SJSA1 (cell line): ENCODE measurements at regions not wholly inside any gene's neighbourhood (a gene's known extent, or its start where the extent isn't known, plus 50 kb on each side); places are given as distances from the start of the nearest gene placed in this dataset.

Experiments used
- DNase-seq, 2 experiments: peaks; one replicate each; pipeline ENCODE4 v3.0.0-alpha.2; 2015 to 2020; ENCODE audit warnings: low spot score in 2 of 2, low read depth in 1 of 2
- H3K27ac ChIP-seq: fragments of 250-450 bp; sonication (Bioruptor Pico); 2 replicates; pipeline ENCODE4 v1.5.1; 2020; ENCODE audit warnings: mild to moderate bottlenecking, moderate library complexity
- H3K27me3 ChIP-seq: fragments of 250-450 bp; sonication (Bioruptor Pico); replicated peaks from 2 replicates; pipeline ENCODE4 v1.5.1; 2020; ENCODE audit warnings: mild to moderate bottlenecking, moderate library complexity
- H3K36me3 ChIP-seq: fragments of 250-450 bp; sonication (Bioruptor Pico); 2 replicates; pipeline ENCODE4 v1.5.1; 2020; ENCODE audit warnings: mild to moderate bottlenecking
- H3K4me1 ChIP-seq: fragments of 250-450 bp; sonication (Bioruptor Pico); replicated peaks from 2 replicates; pipeline ENCODE4 v1.6.1; 2021; ENCODE audit warnings: mild to moderate bottlenecking
- H3K4me3 ChIP-seq: fragments of 250-450 bp; sonication (Bioruptor Pico); 2 replicates; pipeline ENCODE4 v1.5.1; 2020; ENCODE audit warnings: mild to moderate bottlenecking
- H3K9me3 ChIP-seq: fragments of 250-450 bp; sonication (Bioruptor Pico); replicated peaks from 2 replicates; pipeline ENCODE4 v1.5.1; 2020; ENCODE audit warnings: mild to moderate bottlenecking

DNA sequence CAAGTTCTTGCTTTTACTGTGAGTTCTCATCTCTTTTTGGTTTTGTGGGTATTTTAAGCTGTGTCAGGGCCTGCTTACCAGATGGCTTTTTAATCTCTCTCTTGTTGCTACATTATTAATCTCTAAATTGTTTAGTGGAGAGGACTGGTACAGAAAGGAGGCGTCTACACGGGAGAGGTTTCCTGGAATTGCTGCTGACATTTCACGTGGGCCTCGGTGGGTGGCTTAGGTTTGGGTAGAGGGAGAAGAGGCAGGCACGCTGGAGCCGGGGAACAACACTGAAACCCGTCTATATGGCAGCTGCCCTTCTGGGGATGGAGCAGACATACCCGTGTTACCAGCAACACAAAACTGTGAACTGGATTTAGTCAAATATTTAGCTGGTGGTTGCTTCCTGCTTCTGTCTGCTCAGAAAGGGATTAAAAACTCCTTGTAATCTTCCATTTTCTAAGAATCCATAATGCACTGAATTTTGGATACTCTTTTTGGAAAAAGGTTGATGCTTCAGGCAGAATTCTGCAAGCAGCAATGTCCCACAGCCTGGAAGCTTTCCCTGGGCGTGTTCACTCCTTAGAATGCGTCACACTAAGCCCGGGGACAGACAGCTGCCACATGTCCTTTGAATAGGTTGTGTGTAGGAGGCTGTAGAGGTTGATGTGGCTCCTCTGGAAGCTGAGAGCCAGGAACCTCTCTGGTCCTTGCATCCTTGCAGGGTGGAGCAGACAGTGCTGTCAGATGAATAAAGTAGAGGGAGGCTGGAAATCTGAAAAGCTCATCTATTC, 199.8 kb upstream of the GATB start:
- no peaks in the 10 kb centered on the region for H3K27me3 ChIP-seq
- no peak for DNase-seq

DNA sequence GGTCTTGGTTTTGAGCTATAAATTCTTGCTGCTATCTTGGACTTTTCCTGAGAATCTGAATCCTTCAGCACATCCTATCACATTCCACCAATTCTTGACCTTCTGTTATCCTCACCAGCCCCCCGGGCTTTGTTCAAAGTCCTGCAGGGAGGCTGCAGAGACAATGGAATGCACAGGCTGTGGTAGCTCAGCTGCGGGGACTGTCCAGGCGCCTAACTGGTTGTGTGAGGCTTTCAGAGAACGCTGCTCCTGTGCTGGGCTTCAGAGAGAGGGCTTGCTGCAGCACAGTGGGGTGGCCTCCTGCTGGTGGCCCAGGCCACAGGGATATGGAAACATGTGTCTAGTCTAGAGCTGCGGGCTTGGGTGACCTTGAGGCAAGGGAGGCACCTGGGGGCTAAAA, 196.3 kb upstream of the GATB start:
- no peak overlapping the region for H3K4me3 ChIP-seq
- no peak for DNase-seq
- no peak overlapping the region for H3K27ac ChIP-seq
- H3K4me1 ChIP-seq = no peaks in the 10 kb centered on the region
- no peaks in the 10 kb centered on the region for H3K27me3 ChIP-seq
- no peaks in the 10 kb centered on the region for H3K9me3 ChIP-seq
- no peaks in the 10 kb centered on the region for H3K36me3 ChIP-seq

More for the DNA sequence above, 199.8 kb upstream of the GATB start:
- no peaks in the 10 kb centered on the region for H3K9me3 ChIP-seq
- H3K36me3 ChIP-seq = no peaks in the 10 kb centered on the region
- H3K27ac ChIP-seq = no peak overlapping the region
- H3K4me1 ChIP-seq = no peaks in the 10 kb centered on the region
- H3K4me3 ChIP-seq = no peak overlapping the region

DNA sequence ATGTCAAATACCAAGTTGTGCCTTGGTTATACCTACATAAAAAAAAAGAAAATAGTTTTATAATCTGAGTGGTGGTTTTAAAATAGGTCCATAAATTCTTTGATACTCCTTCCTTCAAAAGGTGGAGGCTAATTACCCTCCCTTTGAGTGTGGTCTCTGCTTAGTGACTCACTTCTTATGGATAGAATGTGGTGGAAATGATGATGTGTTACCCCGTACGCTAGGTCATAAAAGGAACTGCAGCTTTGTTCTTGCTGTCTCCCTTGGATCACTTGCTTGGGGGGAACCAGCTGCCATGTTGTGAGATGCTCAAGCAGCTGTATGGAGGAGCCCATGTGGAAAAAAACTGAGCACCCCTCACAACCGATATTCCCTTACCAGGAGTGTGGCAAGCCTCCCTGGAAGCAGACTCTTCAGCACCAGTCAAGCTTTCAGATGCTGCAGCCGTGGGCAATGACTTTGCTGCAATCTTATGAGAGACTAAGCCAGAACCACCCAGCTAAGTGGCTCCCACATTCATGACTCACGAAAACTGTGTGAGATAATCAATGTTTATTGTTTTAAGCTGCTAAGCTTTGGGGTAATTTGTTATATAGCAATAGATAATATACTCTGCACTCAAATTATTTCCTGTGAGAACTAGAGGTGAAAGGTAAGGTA, 195.0 kb upstream of the GATB start:
- Histone ChIP-seq H3K27ac (no peak overlapping the region), H3K27me3 (no peaks in the 10 kb centered on the region), H3K4me1 (no peaks in the 10 kb centered on the region), H3K9me3 (no peaks in the 10 kb centered on the region), H3K36me3 (no peaks in the 10 kb centered on the region), H3K4me3 (no peak overlapping the region)
- no peak for DNase-seq

DNA sequence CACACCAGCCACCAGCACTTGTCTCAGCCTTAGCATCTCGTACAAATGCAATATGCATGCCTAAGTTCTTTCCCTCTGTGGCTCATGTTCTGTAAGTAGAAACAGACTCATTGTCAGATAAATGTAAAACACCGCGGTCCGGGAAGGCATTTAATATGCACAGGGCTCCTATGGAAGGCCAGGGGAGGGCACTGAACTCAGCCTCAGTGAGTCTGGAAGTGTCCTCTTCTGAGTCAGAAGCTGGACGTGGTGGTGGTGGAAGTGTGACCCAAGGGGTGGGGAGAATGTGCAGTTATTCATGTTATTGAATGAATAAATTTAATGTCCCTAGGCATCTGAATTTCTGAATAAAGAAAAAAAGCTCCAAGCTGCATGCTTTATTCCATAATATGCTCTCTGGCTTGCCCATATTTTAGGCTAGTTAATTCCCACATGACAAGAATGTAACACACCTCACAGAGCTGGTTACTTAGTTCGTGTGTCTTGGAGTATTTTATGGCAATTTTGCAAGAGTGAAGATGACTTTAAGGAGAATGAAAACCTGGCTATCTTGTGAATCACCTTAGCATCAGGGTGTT, 193.1 kb upstream of the GATB start:
- Histone ChIP-seq H3K27ac (no peak overlapping the region), H3K4me3 (no peak overlapping the region), H3K9me3 (no peaks in the 10 kb centered on the region), H3K36me3 (no peaks in the 10 kb centered on the region), H3K27me3 (no peaks in the 10 kb centered on the region), H3K4me1 (no peaks in the 10 kb centered on the region)
- no peak for DNase-seq

DNA sequence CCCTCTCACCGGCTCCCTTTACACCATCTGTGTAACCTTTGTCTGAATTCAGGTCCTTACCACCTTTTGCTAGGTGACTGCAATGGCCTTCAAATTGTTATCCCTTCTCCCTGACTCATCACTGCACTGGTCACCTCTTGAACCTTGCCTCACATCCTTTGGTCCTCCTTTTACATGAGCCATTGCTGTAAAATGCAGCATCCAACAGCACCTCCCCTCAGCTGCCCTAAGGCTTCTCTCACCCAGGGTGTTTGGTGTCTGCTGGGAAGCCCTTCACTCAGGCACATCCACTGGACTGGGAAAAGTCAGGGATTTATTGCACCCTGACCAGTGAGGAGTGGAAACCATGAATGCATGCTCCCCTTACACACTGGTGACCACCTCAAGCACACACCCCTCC, 192.5 kb upstream of the GATB start:
- H3K4me1 ChIP-seq = no peaks in the 10 kb centered on the region
- H3K4me3 ChIP-seq = no peak overlapping the region
- H3K9me3 ChIP-seq = peaks cover under 1% of the 10 kb centered on the region; the same call in 1 of the 2 replicates
- H3K27me3 ChIP-seq = no peaks in the 10 kb centered on the region
- no peaks in the 10 kb centered on the region for H3K36me3 ChIP-seq
- DNase-seq = no peak
- H3K27ac ChIP-seq = no peak overlapping the region

DNA sequence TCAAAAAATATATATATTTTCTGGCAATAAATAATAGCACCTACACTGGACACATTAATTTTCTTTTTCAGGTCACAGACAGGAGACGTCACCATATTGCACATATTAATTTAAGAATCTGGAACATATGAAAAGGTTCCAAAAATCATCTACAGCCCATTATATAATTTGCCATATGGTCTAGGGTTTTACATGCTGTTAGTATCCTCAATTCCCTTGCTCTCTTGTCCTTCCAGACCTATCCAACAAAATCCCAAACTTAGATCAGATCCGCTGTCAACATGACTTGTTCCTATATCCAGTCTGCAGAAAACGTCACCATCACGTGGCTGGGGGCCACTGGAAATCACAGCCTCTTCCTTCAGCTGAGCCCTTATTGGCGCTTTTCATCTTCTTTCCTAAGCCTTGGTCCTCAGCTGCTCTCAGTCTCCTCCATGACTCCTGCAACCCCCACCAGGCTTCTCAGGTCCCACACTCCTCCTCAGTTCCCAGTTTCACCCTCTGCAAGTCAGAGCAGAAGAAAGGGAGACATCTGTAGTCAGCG, 192.0 kb upstream of the GATB start:
- DNase-seq = no peak
- H3K9me3 ChIP-seq = peaks cover 3% of the 10 kb centered on the region; the same call in 1 of the 2 replicates
- H3K36me3 ChIP-seq = no peaks in the 10 kb centered on the region
- H3K4me3 ChIP-seq = no peak overlapping the region
- no peak overlapping the region for H3K27ac ChIP-seq
- H3K27me3 ChIP-seq = no peaks in the 10 kb centered on the region
- H3K4me1 ChIP-seq = no peaks in the 10 kb centered on the region

DNA sequence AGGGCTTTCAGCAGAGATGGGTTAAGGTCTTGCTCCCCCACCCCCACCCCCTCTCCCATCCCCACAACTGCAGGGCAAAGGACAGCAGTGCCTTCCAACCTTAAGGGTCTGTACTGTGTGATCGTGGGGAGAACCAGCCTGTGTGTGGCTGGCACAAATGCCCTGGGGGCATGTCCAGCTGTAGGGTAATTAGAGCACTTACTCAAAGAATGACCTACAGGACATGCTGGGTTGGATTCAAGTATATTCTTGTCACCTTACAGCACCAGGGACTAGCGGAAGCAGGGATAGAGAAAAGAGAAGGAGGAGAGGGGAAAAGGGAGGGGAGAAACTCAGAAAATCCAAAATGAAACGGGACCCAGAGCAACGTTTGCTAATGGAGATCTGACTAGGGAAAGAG, 191.3 kb upstream of the GATB start:
- no peak for DNase-seq
- no peaks in the 10 kb centered on the region for H3K27me3 ChIP-seq
- no peak overlapping the region for H3K27ac ChIP-seq
- peaks cover 3% of the 10 kb centered on the region for H3K9me3 ChIP-seq
- no peak overlapping the region for H3K4me3 ChIP-seq
- H3K36me3 ChIP-seq = no peaks in the 10 kb centered on the region
- no peaks in the 10 kb centered on the region for H3K4me1 ChIP-seq

DNA sequence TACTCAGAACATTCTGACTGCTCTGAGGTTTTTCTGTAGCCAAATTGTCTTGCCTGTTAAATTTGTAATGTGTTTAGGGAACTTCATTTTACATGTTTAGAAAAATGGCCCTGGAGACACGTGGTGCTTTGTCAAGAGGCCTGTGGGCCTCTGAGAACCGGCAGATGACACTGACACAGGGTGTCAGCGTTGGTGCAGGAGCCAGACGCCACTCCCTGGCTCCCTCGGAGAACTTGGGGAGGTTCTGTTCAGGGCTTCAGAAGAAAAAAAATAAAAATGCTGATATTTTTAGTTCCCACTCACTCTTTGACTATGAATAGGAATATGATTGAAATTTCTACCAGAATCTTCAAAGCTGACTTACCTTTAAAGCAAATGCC, 190.9 kb upstream of the GATB start:
- Histone ChIP-seq H3K36me3 (no peaks in the 10 kb centered on the region), H3K27ac (no peak overlapping the region), H3K27me3 (no peaks in the 10 kb centered on the region), H3K4me1 (no peaks in the 10 kb centered on the region), H3K4me3 (no peak overlapping the region), H3K9me3 (peaks cover 4% of the 10 kb centered on the region)
- DNase-seq = no peak

DNA sequence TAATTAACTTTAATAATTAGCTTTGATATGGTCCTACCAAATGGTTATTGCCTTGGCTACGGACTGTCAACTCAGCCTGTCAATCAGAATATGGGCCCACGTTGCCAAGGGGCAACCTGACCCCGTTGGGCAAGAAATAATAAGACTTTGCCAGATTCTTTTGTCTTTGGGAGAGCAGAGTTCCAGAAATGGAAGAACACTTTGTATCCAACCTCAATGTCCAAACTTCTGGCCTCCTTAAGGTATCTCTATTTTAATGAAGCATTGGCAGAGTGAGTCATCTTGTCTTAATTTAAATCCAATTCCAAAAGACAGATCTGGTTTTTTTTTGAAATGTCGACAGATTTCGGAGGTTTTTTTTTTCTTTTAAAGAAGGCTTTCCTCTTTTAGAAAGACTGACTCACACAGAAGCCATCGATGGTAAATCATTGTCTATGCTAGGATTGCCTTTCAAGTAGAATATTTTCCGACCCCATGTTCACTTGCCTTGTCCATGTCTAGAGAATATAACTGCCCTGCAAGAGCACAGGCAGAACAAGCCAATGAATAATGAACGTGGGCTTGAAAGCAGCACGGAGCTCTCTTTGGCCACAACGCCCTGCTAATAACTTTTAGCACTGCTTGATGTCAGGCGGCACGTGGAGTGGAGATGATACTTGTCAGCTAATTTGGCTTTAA, 190.3 kb upstream of the GATB start:
- no peaks in the 10 kb centered on the region for H3K36me3 ChIP-seq
- H3K4me1 ChIP-seq = no peaks in the 10 kb centered on the region
- H3K4me3 ChIP-seq = no peak overlapping the region
- no peaks in the 10 kb centered on the region for H3K27me3 ChIP-seq
- peaks cover 5% of the 10 kb centered on the region for H3K9me3 ChIP-seq
- DNase-seq = no peak
- H3K27ac ChIP-seq = no peak overlapping the region

DNA sequence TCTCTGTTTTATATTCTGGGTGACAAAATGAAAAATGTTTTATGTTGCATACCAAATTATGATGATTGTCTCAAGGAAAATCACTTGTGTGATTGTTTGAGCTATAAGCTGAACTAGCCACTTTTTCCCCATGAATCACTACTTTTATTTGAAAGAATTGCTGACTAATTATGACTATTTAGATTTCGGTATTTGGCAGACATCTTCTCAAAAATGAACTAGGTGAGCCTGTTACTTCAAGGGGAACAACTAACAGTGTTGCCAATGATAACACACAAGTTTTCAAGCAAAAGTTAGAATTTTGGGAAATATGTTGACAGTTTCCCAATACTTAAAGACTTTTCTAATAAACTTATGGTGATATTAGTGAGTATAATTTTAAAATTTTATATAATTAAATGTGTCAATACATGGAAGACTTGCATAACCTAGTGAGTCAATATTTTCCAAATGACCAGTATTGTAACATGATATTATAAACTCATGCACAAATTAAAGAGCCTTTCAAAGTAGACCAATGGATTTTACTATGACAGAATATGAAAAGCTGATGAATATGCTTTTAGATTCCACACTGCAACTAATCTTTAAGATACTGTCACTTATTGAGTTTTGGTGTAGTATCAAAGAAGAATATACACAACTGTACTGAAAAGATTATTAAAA, 187.7 kb upstream of the GATB start:
- Histone ChIP-seq H3K4me1 (no peaks in the 10 kb centered on the region), H3K4me3 (no peak overlapping the region), H3K36me3 (no peaks in the 10 kb centered on the region), H3K27me3 (no peaks in the 10 kb centered on the region), H3K9me3 (peaks cover 5% of the 10 kb centered on the region), H3K27ac (no peak overlapping the region)
- DNase-seq = no peak

DNA sequence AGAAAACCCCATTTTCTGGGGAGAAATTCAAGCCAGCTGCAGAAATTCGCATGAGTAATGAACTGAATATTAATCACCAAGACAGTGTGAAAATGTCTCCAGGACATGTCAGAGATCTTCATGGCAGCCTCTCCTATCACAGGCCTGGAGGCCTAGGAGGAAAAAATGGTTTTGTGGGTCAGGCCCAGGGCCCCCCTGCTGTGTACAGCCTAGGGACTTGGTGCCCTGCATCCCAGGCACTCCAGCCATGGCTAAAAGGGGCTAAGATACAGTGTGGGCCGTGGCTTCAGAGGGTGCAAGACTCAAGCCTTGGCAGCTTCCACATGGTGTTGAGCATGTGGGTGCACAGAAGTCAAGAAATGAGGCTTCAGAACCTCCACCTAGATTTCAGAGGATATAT, 185.9 kb upstream of the GATB start:
- no peaks in the 10 kb centered on the region for H3K36me3 ChIP-seq
- DNase-seq = no peak
- H3K4me3 ChIP-seq = no peak overlapping the region
- peaks cover 5% of the 10 kb centered on the region for H3K9me3 ChIP-seq
- H3K27me3 ChIP-seq = no peaks in the 10 kb centered on the region
- no peaks in the 10 kb centered on the region for H3K4me1 ChIP-seq
- H3K27ac ChIP-seq = no peak overlapping the region

DNA sequence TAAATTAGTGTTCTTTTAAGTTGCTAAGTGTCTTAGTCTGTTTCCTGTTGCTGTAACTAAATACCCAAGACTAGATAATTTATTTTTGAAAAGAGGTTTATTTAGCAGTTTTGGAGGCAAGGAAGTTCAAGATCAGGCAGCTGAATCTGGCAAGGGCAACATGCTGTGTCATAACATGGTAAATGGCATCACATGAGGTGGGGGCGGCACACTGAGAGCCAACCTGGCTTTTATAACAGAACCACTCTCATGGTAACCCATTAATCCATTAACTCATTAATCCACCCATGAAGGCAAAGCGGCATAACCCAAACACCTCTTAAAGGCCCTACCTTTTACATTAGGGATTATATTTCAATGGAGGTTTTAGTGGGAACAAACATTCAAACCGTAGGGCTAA, 182.2 kb upstream of the GATB start:
- Histone ChIP-seq H3K36me3 (no peaks in the 10 kb centered on the region), H3K27ac (no peak overlapping the region), H3K27me3 (no peaks in the 10 kb centered on the region), H3K4me3 (no peak overlapping the region), H3K9me3 (peaks cover 2% of the 10 kb centered on the region), H3K4me1 (no peaks in the 10 kb centered on the region)
- DNase-seq = no peak

DNA sequence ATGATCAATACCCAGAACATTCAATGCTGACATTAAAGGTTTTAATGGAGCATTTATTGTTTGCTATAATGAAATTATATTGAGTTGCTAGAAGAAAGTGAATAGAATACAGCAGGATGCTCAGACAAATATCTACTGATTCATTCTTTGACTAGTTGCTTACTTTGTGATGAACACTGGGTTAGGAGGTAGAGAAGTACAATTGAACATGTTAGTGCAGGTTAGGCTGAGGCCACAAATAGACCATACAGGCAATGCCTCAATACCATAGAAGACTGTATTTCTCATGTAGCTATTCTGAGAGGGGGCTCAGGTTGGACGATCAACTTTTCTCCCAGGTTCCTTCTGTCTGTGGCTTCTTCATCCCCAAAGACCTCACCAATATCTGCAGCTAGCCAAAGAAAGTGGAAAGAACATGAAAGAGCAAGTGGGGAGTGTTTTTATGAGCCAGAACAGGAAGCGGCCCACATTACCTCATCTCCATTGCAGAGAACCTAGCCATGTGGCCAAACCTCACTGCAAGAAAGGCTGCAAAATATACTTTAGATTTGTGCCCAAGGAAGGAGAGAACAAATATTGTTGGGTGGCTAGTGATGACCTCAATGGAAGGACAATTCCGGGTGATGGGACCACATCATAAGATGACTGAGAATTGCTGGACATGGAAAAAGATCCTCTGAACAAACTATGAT, 180.3 kb upstream of the GATB start:
- DNase-seq = no peak
- no peaks in the 10 kb centered on the region for H3K36me3 ChIP-seq
- no peaks in the 10 kb centered on the region; the same call in 1 of the 2 replicates for H3K9me3 ChIP-seq
- no peaks in the 10 kb centered on the region for H3K4me1 ChIP-seq
- H3K4me3 ChIP-seq = no peak overlapping the region
- H3K27ac ChIP-seq = no peak overlapping the region
- H3K27me3 ChIP-seq = no peaks in the 10 kb centered on the region
